OCI-LY7 (cell line): ENCODE measurements at regions not wholly inside any gene's neighbourhood (a gene's known extent, or its start where the extent isn't known, plus 50 kb on each side); places are given as distances from the start of the nearest gene placed in this dataset.

Experiments used
- BruUV-seq: library from RNA; stranded (reverse); fragments of 400-500 nt; replicated peaks from 2 replicates; lab custom pipeline; 2021; lab: Mats Ljungman, UMichigan
- CTCF ChIA-PET: fragments of 300-600 bp; sonication (Branson Sonifier 250); formaldehyde crosslinking; loops from one replicate; lab custom pipeline; 2022; ENCODE audit warnings: antibody characterized with exemption; ENCODE audit not compliant: unreplicated experiment; lab: Charles Lee
- POLR2A ChIA-PET: fragments of 300-600 bp; sonication (Branson Sonifier 250); formaldehyde crosslinking; loops from one replicate; lab custom pipeline; 2022; ENCODE audit warnings: antibody characterized with exemption; lab: Charles Lee
- DNase-seq: peaks from one replicate; pipeline ENCODE4 v3.0.0-alpha.2; 2015; ENCODE audit warnings: low spot score
- H2AFZ ChIP-seq: fragments of 200-600 bp; sonication (generic), shearing (Covaris generic); 2 replicates; pipeline ENCODE4 v1.6.1; 2014; ENCODE audit warnings: mild to moderate bottlenecking, antibody characterized with exemption, low read length, moderate library complexity
- H3K27ac ChIP-seq: fragments of 200-600 bp; sonication (generic); 2 replicates; pipeline ENCODE4 v1.5.1; 2014; ENCODE audit warnings: mixed run types, low read depth, mild to moderate bottlenecking, moderate library complexity, low read length, inconsistent platforms; ENCODE audit not compliant: poor library complexity, severe bottlenecking
- H3K36me3 ChIP-seq: fragments of 200-600 bp; sonication (generic); 2 replicates; pipeline ENCODE4 v1.6.1; 2014; ENCODE audit warnings: mild to moderate bottlenecking, antibody characterized with exemption, low read length, moderate library complexity, mixed read lengths; ENCODE audit not compliant: insufficient read depth
- H3K4me1 ChIP-seq: fragments of 200-600 bp; sonication (generic); 2 replicates; pipeline ENCODE4 v1.5.1; 2014; ENCODE audit warnings: mild to moderate bottlenecking, low read length; ENCODE audit not compliant: insufficient read depth, poor library complexity, severe bottlenecking
- H3K4me2 ChIP-seq: fragments of 200-600 bp; sonication (generic); 2 replicates; pipeline ENCODE4 v1.6.1; 2014; ENCODE audit warnings: mild to moderate bottlenecking, low read length
- H3K4me3 ChIP-seq: fragments of 200-600 bp; sonication (generic); 2 replicates; pipeline ENCODE4 v1.5.1; 2014; ENCODE audit warnings: mild to moderate bottlenecking, low read depth, low read length; ENCODE audit not compliant: poor library complexity, severe bottlenecking
- H3K79me2 ChIP-seq: fragments of 200-600 bp; sonication (generic); 2 replicates; pipeline ENCODE4 v1.6.1; 2016; ENCODE audit warnings: low read depth, mild to moderate bottlenecking, low read length, moderate library complexity, mixed read lengths; ENCODE audit not compliant: insufficient read depth
- H3K9me2 ChIP-seq: fragments of 200-600 bp; sonication (generic); 2 replicates; pipeline ENCODE4 v1.6.1; 2016; ENCODE audit warnings: mild to moderate bottlenecking, low read length, mixed read lengths; ENCODE audit not compliant: insufficient read depth
- H3K9me3 ChIP-seq: fragments of 200-600 bp; sonication (generic); 2 replicates; pipeline ENCODE4 v1.6.1; 2014; ENCODE audit warnings: mild to moderate bottlenecking, mixed run types, low read length, mixed read lengths
- H4K20me1 ChIP-seq: fragments of 200-600 bp; sonication (generic); 2 replicates; pipeline ENCODE4 v1.6.1; 2014; ENCODE audit warnings: mild to moderate bottlenecking, antibody characterized with exemption, low read length, moderate library complexity, mixed read lengths; ENCODE audit not compliant: insufficient read depth
- EZH2phosphoT487 ChIP-seq: fragments of 200-600 bp; sonication (generic); IDR thresholded peaks from 2 replicates; pipeline ENCODE4 v1.6.1; 2018; ENCODE audit warnings: low read depth, borderline replicate concordance, mild to moderate bottlenecking, mixed run types, antibody characterized with exemption, low read length, moderate library complexity, mixed read lengths
- intact Hi-C: fragments of 100-400 bp; cut with micrococcal nuclease; formaldehyde crosslinking; loops from one replicate; pipeline ENCODE4 v1.10.0; 2022; ENCODE audit not compliant: unreplicated experiment
- TF ChIP-seq, protein P1 (sequence below): fragments of 200-600 bp; sonication (generic); conservative IDR thresholded peaks from 2 replicates; pipeline ENCODE4 v1.5.1; 2014; ENCODE audit warnings: mild to moderate bottlenecking, antibody characterized with exemption, low read length, moderate library complexity, mixed read lengths

DNA sequence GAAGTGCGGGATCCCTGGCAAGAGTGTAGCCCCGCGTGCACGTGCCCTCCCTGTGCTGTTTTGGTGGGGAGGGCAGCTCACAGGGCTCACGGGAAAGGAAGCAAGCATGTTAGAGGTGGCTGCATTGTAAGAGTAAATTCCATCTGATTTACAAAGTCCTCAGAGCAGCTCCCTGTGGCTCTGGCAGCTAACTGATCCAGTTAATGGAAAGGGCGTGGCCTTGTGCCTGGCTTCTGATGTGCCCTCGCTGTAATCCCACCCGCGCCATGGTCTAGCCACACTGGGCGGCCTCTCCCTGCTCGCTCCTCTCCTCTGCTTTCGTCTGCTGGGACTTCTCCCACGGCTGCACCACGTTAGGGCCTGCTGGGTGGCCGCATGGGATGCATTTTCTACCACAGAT, 258.5 kb downstream of the FGF9 start:
- H3K9me2 ChIP-seq = no peaks in the 10 kb centered on the region
- intact Hi-C loops = no loop called here
- TF ChIP-seq, protein P1, sequence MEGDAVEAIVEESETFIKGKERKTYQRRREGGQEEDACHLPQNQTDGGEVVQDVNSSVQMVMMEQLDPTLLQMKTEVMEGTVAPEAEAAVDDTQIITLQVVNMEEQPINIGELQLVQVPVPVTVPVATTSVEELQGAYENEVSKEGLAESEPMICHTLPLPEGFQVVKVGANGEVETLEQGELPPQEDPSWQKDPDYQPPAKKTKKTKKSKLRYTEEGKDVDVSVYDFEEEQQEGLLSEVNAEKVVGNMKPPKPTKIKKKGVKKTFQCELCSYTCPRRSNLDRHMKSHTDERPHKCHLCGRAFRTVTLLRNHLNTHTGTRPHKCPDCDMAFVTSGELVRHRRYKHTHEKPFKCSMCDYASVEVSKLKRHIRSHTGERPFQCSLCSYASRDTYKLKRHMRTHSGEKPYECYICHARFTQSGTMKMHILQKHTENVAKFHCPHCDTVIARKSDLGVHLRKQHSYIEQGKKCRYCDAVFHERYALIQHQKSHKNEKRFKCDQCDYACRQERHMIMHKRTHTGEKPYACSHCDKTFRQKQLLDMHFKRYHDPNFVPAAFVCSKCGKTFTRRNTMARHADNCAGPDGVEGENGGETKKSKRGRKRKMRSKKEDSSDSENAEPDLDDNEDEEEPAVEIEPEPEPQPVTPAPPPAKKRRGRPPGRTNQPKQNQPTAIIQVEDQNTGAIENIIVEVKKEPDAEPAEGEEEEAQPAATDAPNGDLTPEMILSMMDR = no peak
- no peak for TF ChIP-seq EZH2phosphoT487
- ChIA-PET CTCF (no interaction called here), POLR2A (interaction anchor here (0.7 to 1.0 kb wide), 2 partner anchors 12 to 126 kb away, joined by 3 read pairs; no protein-coding TSS in a partner anchor)
- H3K9me3 ChIP-seq = no peaks in the 10 kb centered on the region
- no peaks in the 10 kb centered on the region for H3K4me1 ChIP-seq
- no peaks in the 10 kb centered on the region for H3K79me2 ChIP-seq
- no TSS peak for BruUV-seq
- no peaks in the 10 kb centered on the region for H3K36me3 ChIP-seq
- H4K20me1 ChIP-seq = no peaks in the 10 kb centered on the region
- no peak for DNase-seq
- H3K27ac ChIP-seq = no peak overlapping the region
- no peak overlapping the region for H3K4me2 ChIP-seq
- no peak overlapping the region for H3K4me3 ChIP-seq
- no peak overlapping the region for H2AFZ ChIP-seq

DNA sequence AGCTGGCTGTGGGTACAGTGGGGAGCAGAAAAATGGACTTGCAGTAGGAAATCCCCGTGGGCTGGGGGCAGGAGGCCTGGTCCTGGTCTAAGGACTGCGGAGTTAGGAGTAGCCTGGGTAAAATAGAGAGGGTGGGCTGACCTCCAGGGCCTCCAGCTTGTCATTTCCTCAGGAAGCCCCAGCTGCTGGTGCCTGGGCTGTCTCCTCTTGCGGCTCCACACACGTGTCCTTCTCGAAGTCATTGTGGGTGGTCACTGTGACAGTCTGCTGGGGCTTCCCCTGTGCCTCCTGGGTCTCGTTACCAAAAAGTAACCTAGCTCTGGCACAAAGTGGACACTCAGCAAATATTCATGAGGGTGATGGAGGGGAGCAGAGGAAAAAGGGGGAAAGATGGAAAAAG, 259.7 kb downstream of the FGF9 start:
- TF ChIP-seq, protein P1 = no peak
- no peak for TF ChIP-seq EZH2phosphoT487
- no peaks in the 10 kb centered on the region for H3K9me3 ChIP-seq
- intact Hi-C loops = no loop called here
- DNase-seq = no peak
- H3K9me2 ChIP-seq = no peaks in the 10 kb centered on the region
- POLR2A ChIA-PET = no interaction called here
- H3K36me3 ChIP-seq = no peaks in the 10 kb centered on the region
- no peak overlapping the region for H3K4me2 ChIP-seq
- no TSS peak for BruUV-seq
- no peaks in the 10 kb centered on the region for H4K20me1 ChIP-seq
- CTCF ChIA-PET = no interaction called here
- H3K4me3 ChIP-seq = no peak overlapping the region
- H3K79me2 ChIP-seq = no peaks in the 10 kb centered on the region
- no peak overlapping the region for H3K27ac ChIP-seq
- H2AFZ ChIP-seq = no peak overlapping the region
- no peaks in the 10 kb centered on the region for H3K4me1 ChIP-seq

DNA sequence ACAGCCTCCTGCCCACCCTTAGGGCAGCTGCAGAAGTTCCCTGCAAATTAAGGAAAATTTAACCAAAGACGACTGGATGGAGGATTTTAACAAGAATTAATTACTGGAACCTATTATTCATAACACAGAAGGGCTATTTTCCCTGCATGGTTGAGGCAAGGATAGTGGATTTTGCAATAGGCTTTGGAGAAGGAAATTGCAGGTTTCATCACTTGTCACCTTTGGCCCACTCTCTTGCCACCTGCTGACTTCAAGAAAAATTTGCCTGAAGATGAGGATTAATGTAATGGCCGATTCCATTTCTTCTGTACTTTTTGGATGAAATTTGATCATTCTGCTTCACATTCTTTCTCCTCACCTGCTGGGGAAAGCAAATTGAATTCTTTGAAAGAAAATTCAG, 261.7 kb downstream of the FGF9 start:
- intact Hi-C loops = no loop called here
- ChIA-PET POLR2A (no interaction called here), CTCF (no interaction called here)
- H4K20me1 ChIP-seq = no peaks in the 10 kb centered on the region
- no peak overlapping the region for H3K4me3 ChIP-seq
- no TSS peak for BruUV-seq
- DNase-seq = no peak
- H3K4me2 ChIP-seq = no peak overlapping the region
- no peaks in the 10 kb centered on the region for H3K9me3 ChIP-seq
- TF ChIP-seq EZH2phosphoT487 = no peak
- TF ChIP-seq, protein P1 = no peak
- H2AFZ ChIP-seq = no peak overlapping the region
- no peaks in the 10 kb centered on the region for H3K79me2 ChIP-seq
- no peaks in the 10 kb centered on the region for H3K9me2 ChIP-seq
- H3K36me3 ChIP-seq = no peaks in the 10 kb centered on the region
- no peaks in the 10 kb centered on the region for H3K4me1 ChIP-seq
- H3K27ac ChIP-seq = no peak overlapping the region
